ENCODE measurements at regions not wholly inside any gene's neighbourhood (a gene's known extent, or its start where the extent isn't known, plus 50 kb on each side); places are given as distances from the start of the nearest gene placed in this dataset.

- TF ChIP-seq CTCF (IDR thresholded peaks at IDR 0.05) (no peak), POLR2A (IDR thresholded peaks at IDR 0.05) (no peak)
Measured at GRCh38 chr1:188424176-188424575, 1595.4 kb downstream of the PLA2G4A start.

Measured in esophagus squamous epithelium (tissue), 4 donors.